HK-2 (cell line): ENCODE measurements at regions not wholly inside any gene's neighbourhood (a gene's known extent, or its start where the extent isn't known, plus 50 kb on each side); places are given as distances from the start of the nearest gene placed in this dataset.

Experiments
- DNase-seq: peaks from one replicate; pipeline ENCODE4 v3.0.0-alpha.2; 2018; ENCODE audit not compliant: unreplicated experiment

DNA sequence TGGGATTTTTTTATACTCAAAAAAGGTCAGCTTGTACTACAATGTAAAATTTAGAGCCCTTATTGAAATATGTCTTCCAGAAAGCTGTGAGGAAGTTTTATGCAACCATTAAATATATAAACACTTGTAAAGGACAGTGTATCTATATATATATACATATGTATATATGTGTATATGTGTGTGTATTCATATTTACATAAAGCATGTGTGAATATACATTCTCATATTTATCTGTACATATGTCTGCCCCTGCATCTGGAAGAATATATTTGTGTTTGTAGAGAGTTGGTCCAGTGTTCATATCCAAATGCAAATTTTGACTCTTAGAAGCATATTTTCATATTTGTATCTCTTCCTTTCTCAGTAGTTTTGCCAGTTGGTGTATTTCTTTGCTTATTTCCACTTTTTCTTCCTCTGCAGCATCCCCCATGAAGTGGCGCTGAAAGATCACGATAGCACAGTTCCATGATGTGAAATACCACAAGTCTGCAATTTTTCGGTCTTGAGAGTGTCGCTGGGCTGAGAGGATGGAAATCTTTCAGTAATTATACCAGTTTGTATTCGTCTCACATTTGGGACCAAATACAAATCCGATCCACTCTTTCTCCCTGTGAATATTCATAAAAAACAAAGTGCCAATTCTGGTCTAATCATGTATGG lies 311.7 kb upstream of the DPH6 start:
- DNase-seq: no peak

- no peak for DNase-seq
Measured at GRCh38 chr15:35858707-35859106, 312.7 kb upstream of the DPH6 start.

- no peak for DNase-seq
Measured at GRCh38 chr15:35863655-35864054, 317.7 kb upstream of the DPH6 start.

DNA sequence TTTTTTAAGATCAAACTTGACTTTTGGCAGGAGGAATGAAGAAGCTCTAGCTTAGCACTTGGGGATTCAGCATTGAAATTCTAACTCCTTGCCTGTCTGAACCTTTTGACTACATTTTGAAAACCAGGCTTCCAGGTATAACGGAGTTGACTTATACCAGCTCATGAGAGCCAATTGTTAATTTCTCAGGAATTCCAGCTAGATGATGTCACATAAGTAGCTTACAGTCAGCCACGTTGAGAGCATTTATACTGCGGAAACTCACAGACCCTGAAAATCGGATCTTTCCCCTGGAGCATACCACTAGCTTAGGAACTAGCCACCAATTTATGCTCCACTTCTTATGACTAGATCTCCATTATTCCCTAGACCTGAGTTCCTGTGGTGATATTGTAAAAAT lies 321.4 kb upstream of the DPH6 start:
- no peak for DNase-seq

- DNase-seq: no peak
Measured at GRCh38 chr15:35871282-35871681, 325.3 kb upstream of the DPH6 start.

GRCh38 chr15:35871812-35872211 lies 325.8 kb upstream of the DPH6 start:
- no peak for DNase-seq

GRCh38 chr15:35872577-35872976 lies 326.6 kb upstream of the DPH6 start:
- DNase-seq: no peak

GRCh38 chr15:35874260-35874905 lies 328.4 kb upstream of the DPH6 start:
- no peak for DNase-seq

- no peak for DNase-seq
Measured at GRCh38 chr15:35876762-35877161, 330.8 kb upstream of the DPH6 start.

DNA sequence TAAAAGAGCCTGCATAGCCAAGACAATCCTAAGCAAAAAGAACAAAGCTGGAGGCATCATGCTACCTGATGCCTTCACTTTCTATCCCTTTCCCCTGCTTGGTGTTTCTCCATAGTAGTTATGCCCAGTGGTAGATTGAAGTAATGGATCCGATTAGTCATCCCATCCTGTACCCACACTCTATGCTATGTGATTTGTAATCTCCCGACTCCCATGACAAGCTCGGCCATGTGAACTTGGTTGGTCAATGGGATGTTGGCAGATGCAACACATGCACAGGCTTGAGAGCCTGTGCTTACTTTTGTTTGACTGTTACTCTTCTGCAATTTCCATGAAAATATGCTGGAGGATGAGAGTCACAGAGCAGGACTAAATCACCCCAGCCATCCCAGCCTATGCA lies 334.9 kb upstream of the DPH6 start:
- no peak for DNase-seq

DNA sequence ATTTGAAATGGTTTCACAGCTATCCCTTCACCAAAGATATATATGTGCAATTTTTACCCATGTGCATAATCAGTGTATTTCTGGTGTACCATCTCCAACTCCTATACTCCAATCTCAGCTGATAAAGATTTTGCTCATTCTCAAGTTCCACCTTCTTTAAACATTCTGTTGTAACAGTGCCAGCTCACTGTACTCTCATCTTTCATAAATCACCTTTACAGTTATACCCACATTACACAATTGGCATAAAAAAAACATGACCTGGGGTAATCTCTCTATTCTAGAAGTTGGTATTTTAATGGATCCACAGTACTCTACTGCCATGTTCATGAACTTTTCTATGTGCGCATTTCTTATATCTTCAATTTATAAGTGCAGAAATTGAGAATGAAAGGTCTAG lies 339.9 kb upstream of the DPH6 start:
- DNase-seq: no peak

- DNase-seq: no peak
Measured at GRCh38 chr15:35886765-35887164, 340.8 kb upstream of the DPH6 start.

- no peak for DNase-seq
Measured at GRCh38 chr15:35888815-35889214, 342.9 kb upstream of the DPH6 start.

- no peak for DNase-seq
Measured at GRCh38 chr15:35907511-35907910, 361.5 kb upstream of the DPH6 start.

DNA sequence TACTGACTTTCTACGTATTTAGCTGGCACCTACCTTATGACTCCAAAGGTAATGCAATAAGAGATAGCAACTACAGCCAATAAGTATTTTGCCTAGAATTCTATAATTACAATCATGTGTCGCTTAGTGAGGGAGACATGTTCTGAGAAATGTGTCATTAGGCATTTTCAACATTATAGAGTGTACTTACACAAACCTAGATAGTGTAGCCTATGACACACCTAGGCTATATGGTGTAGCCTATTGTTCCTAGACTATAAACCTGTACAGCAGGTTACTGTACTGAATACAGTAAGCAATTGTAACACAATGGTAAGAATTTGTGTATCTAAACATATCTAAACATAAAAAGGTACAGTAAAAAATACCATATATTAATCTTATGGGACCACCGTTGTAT lies 363.4 kb upstream of the DPH6 start:
- no peak for DNase-seq

DNA sequence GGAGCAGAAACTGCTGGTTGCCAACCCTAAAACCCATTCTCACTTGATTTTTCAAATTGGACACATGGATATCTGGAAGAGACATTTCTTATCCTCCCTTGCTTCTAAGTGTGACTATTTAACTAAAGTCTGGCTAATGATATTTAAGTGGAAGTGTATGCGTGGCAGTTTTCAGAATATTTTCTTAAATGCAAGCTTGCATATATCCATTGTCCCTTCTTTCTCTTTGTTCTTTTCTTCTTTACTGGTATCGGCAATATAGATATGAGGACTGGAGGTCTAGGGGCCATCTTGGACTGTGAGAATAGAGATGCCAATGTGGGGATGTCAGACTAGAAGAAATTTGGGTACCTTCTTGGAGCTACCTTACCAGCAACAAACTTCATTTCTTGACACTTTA lies 364.3 kb upstream of the DPH6 start:
- no peak for DNase-seq

- DNase-seq: no peak
Measured at GRCh38 chr15:35911052-35911777, 365.2 kb upstream of the DPH6 start.

GRCh38 chr15:35912196-35912595 lies 366.2 kb upstream of the DPH6 start:
- no peak for DNase-seq

- DNase-seq: no peak
Measured at GRCh38 chr15:35914573-35914972, 368.6 kb upstream of the DPH6 start.

GRCh38 chr15:35921046-35921445 lies 375.1 kb upstream of the DPH6 start:
- DNase-seq: no peak

DNA sequence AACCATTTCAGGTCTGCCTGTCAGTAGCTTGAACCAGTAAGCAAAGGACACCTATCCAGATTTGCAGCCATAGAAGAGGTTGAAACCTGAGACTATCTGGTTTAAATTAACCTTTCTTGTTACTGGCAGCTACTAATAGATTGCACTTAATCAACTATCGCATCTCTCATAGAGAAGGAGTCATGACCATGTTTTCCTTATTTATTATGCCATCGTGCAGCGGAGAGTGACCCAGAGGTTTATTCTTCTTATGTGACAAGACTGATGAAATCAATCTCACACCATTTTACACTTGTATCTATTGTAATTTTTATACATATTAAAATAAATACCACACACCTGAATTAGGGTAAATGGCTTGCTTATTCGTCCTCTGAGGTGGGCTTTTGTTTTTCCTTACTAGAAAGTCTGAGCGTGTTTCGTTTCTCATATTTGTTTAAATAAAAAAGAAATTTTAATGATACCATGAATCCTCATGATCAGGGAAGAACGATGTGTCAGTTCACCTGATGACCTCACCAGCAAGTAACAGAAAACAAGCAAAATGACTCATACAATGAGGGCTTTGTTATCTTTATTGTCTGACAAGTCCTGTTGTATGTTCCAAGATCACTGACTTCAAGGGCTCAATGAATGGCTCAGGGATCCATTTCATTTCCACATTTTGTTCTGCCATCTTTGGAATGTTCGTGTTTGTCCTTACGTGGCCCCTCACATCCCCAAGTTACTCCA lies 379.5 kb upstream of the DPH6 start:
- no peak for DNase-seq

DNA sequence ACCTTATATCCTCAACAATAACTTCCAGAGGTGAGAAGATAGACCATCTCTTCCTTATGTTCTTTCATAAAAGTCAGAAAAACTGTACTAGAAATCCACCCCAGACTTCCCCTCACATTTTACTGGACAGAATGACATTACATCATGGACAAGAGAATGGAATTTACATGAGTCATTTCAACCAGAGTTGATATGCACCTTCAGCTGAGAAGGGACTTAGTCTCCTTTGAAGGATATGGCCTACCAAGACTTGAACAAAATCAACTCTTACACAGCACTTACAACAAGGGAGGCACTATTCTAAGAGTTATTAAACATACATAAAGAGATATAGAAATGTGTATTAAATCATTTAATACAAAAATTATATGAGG lies 380.0 kb upstream of the DPH6 start:
- DNase-seq: no peak

GRCh38 chr15:35928847-35929246 lies 382.9 kb upstream of the DPH6 start:
- no peak for DNase-seq
